GM10248 (cell line): ENCODE measurements at regions not wholly inside any gene's neighbourhood (a gene's known extent, or its start where the extent isn't known, plus 50 kb on each side); places are given as distances from the start of the nearest gene placed in this dataset.

Experiments
- CTCF ChIA-PET: fragments of 300-600 bp; sonication (Branson Sonifier 250); formaldehyde crosslinking; extraction: SDS; loops from one replicate; lab custom pipeline; 2021; ENCODE audit warnings: antibody characterized with exemption; lab: Yijun Ruan, JAX
- POLR2A ChIA-PET: fragments of 350-650 bp; sonication (Branson Sonifier 250); formaldehyde crosslinking; extraction: SDS; loops from one replicate; lab custom pipeline; 2020; ENCODE audit warnings: antibody characterized with exemption; lab: Yijun Ruan, JAX
- DNase-seq: peaks from one replicate; pipeline ENCODE4 v3.0.0; 2012; ENCODE audit errors: extremely low spot score
- CTCF ChIP-seq: IDR thresholded peaks from 2 replicates; pipeline ENCODE4 v1.5.1; 2012; ENCODE audit warnings: mild to moderate bottlenecking, low read depth; ENCODE audit errors: extremely low read depth, missing control alignments, control extremely low read depth

GRCh38 chr10:130844310-130844709 is 467.2 kb downstream of the TCERG1L start:
- no peak for TF ChIP-seq CTCF
- CTCF ChIA-PET = no interaction called here
- no peak for DNase-seq
- POLR2A ChIA-PET = no interaction called here

- ChIA-PET POLR2A (no interaction called here), CTCF (interaction anchor here (1.0 to 1.1 kb wide), 2 partner anchors 10 to 122 kb away, joined by 3 read pairs; no protein-coding TSS in a partner anchor)
- TF ChIP-seq CTCF = no peak
- no peak for DNase-seq
Observed at GRCh38 chr10:130847170-130847569, 464.4 kb downstream of the TCERG1L start.

GRCh38 chr10:130848855-130849254 is 462.7 kb downstream of the TCERG1L start:
- CTCF ChIA-PET = no interaction called here
- no peak for DNase-seq
- POLR2A ChIA-PET = no interaction called here
- no peak for TF ChIP-seq CTCF

- no peak for TF ChIP-seq CTCF
- ChIA-PET CTCF (no interaction called here), POLR2A (no interaction called here)
- DNase-seq = no peak
Observed at GRCh38 chr10:130854151-130854550, 457.4 kb downstream of the TCERG1L start.

GRCh38 chr10:130857631-130858295 is 453.8 kb downstream of the TCERG1L start:
- CTCF ChIA-PET = no interaction called here

GRCh38 chr10:130858626-130859025 is 452.9 kb downstream of the TCERG1L start:
- POLR2A ChIA-PET = no interaction called here
- no peak for TF ChIP-seq CTCF
- DNase-seq = no peak
- CTCF ChIA-PET = no interaction called here

More at GRCh38 chr10:130857631-130858295, 453.8 kb downstream of the TCERG1L start:
- no peak for TF ChIP-seq CTCF
- DNase-seq = no peak
- POLR2A ChIA-PET = no interaction called here

- ChIA-PET CTCF (no interaction called here), POLR2A (no interaction called here)
- no peak for DNase-seq
- TF ChIP-seq CTCF = no peak
Observed at GRCh38 chr10:130859427-130859826, 452.1 kb downstream of the TCERG1L start.
